IPS-NIHi7 (cell line): ENCODE measurements at regions not wholly inside any gene's neighbourhood (a gene's known extent, or its start where the extent isn't known, plus 50 kb on each side); places are given as distances from the start of the nearest gene placed in this dataset.

Experiments used
- DNase-seq: peaks from one replicate; pipeline ENCODE4 v3.0.0; 2012; ENCODE audit warnings: mixed read lengths; ENCODE audit errors: extremely low spot score

GRCh38 chr17:68661265-68662036, 60.3 kb upstream of the FAM20A start:
- DNase-seq = no peak

DNA sequence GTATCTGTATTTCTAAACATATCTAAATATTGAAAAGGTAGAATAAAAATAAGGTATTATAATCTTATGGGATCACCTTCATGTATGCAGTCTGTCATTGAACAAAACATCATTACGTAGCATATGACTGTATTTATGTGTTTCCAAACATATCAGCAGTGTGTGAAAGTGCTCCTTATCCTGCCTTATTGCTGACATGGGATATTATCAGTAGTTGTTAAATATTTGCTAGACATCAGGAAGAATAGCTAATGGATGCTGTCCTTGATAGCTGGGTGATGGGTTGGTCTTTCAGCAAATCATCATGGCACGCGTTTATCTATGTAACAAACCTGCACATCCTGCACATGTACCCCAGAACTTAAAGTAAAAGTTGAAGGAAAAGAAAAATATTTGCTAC, 59.1 kb upstream of the FAM20A start:
- DNase-seq = no peak

- no peak for DNase-seq
Measured at GRCh38 chr17:68658999-68659780, 58.0 kb upstream of the FAM20A start.

GRCh38 chr17:68657576-68657975, 56.4 kb upstream of the FAM20A start:
- no peak for DNase-seq

- no peak for DNase-seq
Measured at GRCh38 chr17:68657166-68657565, 56.0 kb upstream of the FAM20A start.

DNA sequence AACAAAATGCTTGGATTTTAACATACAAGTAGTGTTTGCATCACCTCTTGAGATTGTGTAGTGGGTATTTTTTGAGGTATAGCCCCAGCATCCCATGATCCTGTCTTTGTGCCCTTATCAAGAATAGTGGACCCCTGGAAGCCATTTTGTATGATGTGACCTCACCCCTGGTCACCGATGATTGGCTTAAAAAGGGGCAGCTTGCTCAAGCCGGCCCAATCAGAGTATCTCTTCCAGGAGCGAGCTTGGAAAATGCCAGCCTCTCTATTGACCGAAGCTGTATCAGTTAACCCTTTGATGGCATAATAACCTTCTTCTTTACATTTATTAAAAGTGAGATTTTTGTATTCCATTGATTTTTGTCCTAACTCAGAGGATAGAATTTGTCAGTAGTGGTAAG, 55.5 kb upstream of the FAM20A start:
- DNase-seq = no peak
